ENCODE measurements at regions not wholly inside any gene's neighbourhood (a gene's known extent, or its start where the extent isn't known, plus 50 kb on each side); places are given as distances from the start of the nearest gene placed in this dataset.

DNA sequence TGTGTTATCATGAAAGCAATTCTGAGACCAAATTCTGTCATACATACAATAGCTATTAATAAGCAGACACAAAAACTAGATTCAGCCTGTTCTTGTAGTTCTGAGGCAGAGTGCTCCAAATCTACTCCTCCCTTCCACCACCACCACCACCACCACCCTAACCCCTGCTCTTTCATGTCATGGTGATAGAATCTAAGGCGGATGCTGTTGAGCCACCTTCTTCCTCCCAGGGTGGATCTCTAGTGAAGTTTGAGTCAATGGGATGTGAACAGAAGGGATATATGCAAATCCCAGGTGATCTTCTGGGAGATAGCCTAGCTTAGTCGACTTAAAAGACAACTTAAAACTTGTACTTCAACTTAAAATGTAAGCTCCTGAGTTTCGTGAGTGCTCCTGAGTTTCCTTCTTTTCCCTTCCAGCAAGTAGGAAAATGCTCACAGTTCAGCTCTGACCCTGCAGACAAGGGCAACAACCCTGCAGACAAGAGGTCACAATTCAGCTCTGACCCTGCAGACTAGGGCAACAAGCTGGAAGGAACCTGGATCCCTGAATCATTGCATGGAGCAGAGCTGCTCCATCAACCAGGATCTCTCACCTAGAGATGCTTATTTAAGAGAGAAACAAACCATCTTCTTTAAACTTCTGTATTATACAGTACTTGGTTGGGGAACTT is 204.1 kb downstream of the TTC8 start:
- TF ChIP-seq POLR2AphosphoS5 (IDR thresholded peaks at IDR 0.05) (no peak), EZH2 (IDR thresholded peaks at IDR 0.05; ENCODE audit: borderline replicate concordance, insufficient read depth, low read length, poor library complexity, severe bottlenecking) (no peak), MXI1 (conservative IDR thresholded peaks at IDR 0.05; ENCODE audit: poor library complexity, severe bottlenecking) (no peak), SMC3 (conservative IDR thresholded peaks at IDR 0.05; ENCODE audit: poor library complexity) (no peak), TAF1 (IDR thresholded peaks at IDR 0.05; ENCODE audit: low read depth) (no peak), RAD21 (conservative IDR thresholded peaks at IDR 0.05) (no peak), EP300 (conservative IDR thresholded peaks at IDR 0.05; ENCODE audit: poor library complexity, severe bottlenecking) (no peak)
- TF ChIP-seq, protein P1, sequence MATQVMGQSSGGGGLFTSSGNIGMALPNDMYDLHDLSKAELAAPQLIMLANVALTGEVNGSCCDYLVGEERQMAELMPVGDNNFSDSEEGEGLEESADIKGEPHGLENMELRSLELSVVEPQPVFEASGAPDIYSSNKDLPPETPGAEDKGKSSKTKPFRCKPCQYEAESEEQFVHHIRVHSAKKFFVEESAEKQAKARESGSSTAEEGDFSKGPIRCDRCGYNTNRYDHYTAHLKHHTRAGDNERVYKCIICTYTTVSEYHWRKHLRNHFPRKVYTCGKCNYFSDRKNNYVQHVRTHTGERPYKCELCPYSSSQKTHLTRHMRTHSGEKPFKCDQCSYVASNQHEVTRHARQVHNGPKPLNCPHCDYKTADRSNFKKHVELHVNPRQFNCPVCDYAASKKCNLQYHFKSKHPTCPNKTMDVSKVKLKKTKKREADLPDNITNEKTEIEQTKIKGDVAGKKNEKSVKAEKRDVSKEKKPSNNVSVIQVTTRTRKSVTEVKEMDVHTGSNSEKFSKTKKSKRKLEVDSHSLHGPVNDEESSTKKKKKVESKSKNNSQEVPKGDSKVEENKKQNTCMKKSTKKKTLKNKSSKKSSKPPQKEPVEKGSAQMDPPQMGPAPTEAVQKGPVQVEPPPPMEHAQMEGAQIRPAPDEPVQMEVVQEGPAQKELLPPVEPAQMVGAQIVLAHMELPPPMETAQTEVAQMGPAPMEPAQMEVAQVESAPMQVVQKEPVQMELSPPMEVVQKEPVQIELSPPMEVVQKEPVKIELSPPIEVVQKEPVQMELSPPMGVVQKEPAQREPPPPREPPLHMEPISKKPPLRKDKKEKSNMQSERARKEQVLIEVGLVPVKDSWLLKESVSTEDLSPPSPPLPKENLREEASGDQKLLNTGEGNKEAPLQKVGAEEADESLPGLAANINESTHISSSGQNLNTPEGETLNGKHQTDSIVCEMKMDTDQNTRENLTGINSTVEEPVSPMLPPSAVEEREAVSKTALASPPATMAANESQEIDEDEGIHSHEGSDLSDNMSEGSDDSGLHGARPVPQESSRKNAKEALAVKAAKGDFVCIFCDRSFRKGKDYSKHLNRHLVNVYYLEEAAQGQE (IDR thresholded peaks at IDR 0.05; ENCODE audit: borderline replicate concordance), result no peak
- TF ChIP-seq, protein P2, sequence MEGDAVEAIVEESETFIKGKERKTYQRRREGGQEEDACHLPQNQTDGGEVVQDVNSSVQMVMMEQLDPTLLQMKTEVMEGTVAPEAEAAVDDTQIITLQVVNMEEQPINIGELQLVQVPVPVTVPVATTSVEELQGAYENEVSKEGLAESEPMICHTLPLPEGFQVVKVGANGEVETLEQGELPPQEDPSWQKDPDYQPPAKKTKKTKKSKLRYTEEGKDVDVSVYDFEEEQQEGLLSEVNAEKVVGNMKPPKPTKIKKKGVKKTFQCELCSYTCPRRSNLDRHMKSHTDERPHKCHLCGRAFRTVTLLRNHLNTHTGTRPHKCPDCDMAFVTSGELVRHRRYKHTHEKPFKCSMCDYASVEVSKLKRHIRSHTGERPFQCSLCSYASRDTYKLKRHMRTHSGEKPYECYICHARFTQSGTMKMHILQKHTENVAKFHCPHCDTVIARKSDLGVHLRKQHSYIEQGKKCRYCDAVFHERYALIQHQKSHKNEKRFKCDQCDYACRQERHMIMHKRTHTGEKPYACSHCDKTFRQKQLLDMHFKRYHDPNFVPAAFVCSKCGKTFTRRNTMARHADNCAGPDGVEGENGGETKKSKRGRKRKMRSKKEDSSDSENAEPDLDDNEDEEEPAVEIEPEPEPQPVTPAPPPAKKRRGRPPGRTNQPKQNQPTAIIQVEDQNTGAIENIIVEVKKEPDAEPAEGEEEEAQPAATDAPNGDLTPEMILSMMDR (IDR thresholded peaks at IDR 0.05; ENCODE audit: poor library complexity, severe bottlenecking), result no peak
- Histone ChIP-seq H3K9me2 (ENCODE audit: insufficient read depth, low read length) (no peaks in the 10 kb centered on the region), H3K36me3 (ENCODE audit: insufficient read depth, low read length) (no peaks in the 10 kb centered on the region), H2AFZ (ENCODE audit: low read depth, low read length) (no peak overlapping the region), H3K4me3 (ENCODE audit: low read length) (no peak overlapping the region), H3K27ac (ENCODE audit: low read length) (no peak overlapping the region), H3F3A (ENCODE audit: insufficient read depth, low read length, poor library complexity, severe bottlenecking) (no peaks in the 10 kb centered on the region), H3K9ac (ENCODE audit: low read length) (no peak overlapping the region), H3K27me3 (ENCODE audit: insufficient read depth, low read depth, low read length) (peaks cover 11% of the 10 kb centered on the region), H3K9me3 (ENCODE audit: low read length) (no peaks in the 10 kb centered on the region), H3K79me2 (replicated peaks; ENCODE audit: insufficient read depth, low read length) (no peaks in the 10 kb centered on the region), H3K4me2 (ENCODE audit: low read length) (no peak overlapping the region), H4K20me1 (ENCODE audit: insufficient read depth) (no peaks in the 10 kb centered on the region)

DNA sequence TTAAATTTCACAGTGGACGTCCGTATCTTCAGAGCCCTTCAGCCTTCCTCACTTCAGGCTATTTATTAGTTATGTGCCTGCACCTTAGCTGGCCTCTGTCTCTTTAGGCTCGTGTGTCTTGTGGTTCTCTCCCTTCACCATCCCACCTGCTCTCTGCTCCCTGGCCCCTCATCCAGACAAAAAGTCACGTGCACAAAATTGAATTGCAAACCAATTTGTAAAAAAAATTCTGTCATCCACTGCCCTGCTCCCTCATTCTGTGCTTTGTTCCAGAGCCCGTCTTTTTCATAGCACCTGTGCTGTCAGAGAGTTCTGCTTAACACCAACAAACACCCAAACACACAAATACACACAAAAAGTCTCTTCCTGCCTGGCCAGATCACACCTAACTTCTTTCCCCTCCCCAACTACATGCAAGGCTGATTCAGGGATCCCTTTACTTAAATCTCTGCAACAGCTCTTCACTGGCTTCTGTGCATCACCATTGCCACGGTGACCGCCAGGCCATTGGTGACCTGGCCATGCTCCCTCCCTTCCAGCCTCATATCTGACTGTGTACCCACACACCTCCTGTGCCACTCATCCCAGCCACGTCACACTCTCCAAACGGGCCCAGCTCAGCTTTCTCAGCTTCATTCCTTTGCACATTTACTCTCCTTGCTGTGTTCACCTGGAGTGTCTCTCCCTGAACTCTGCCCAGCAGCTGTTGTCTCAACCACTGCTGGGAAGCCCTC is 205.7 kb downstream of the TTC8 start:
- H3K9me2 ChIP-seq (ENCODE audit: insufficient read depth, low read length), result no peaks in the 10 kb centered on the region
- H3K4me2 ChIP-seq (ENCODE audit: low read length), result no peak overlapping the region
- H3K27ac ChIP-seq (ENCODE audit: low read length), result no peak overlapping the region
- no peaks in the 10 kb centered on the region for H3K9me3 ChIP-seq (ENCODE audit: low read length)
- no peak for TF ChIP-seq POLR2AphosphoS5 (IDR thresholded peaks at IDR 0.05)
- H3K36me3 ChIP-seq (ENCODE audit: insufficient read depth, low read length), result no peaks in the 10 kb centered on the region
- H3K27me3 ChIP-seq (ENCODE audit: insufficient read depth, low read depth, low read length), result peaks cover 11% of the 10 kb centered on the region
- H2AFZ ChIP-seq (ENCODE audit: low read depth, low read length), result no peak overlapping the region
- no peaks in the 10 kb centered on the region for H3F3A ChIP-seq (ENCODE audit: insufficient read depth, low read length, poor library complexity, severe bottlenecking)
- H3K79me2 ChIP-seq (replicated peaks; ENCODE audit: insufficient read depth, low read length), result no peaks in the 10 kb centered on the region
- H4K20me1 ChIP-seq (ENCODE audit: insufficient read depth), result no peaks in the 10 kb centered on the region
- no peak overlapping the region for H3K4me3 ChIP-seq (ENCODE audit: low read length)
- no peak overlapping the region for H3K9ac ChIP-seq (ENCODE audit: low read length)

Data from neural cell (in vitro differentiated cells).